ENCODE measurements at regions not wholly inside any gene's neighbourhood (a gene's known extent, or its start where the extent isn't known, plus 50 kb on each side); places are given as distances from the start of the nearest gene placed in this dataset.

- no peaks in the 10 kb centered on the region for H3K4me1 Mint-ChIP-seq (ENCODE audit: low read depth)
- no peaks in the 10 kb centered on the region for H3K36me3 Mint-ChIP-seq (ENCODE audit: insufficient read depth)
- H3K27ac Mint-ChIP-seq = no peak overlapping the region
- DNase-seq (ENCODE audit: low spot score, unreplicated experiment) = no peak
- H3K4me3 Mint-ChIP-seq (ENCODE audit: low read depth) = no peak overlapping the region
- no peak for TF ChIP-seq CTCF (IDR thresholded peaks at IDR 0.05; ENCODE audit: unreplicated experiment)
- no peaks in the 10 kb centered on the region for H3K9me3 Mint-ChIP-seq (ENCODE audit: low read depth)
- peaks cover 8% of the 10 kb centered on the region for H3K27me3 Mint-ChIP-seq
Observed at GRCh38 chr15:38746211-38746610, 181.6 kb upstream of the RASGRP1 start.

- Mint-ChIP-seq H3K36me3 (ENCODE audit: insufficient read depth) (no peaks in the 10 kb centered on the region), H3K27me3 (peaks cover 8% of the 10 kb centered on the region), H3K4me3 (ENCODE audit: low read depth) (no peak overlapping the region), H3K4me1 (ENCODE audit: low read depth) (no peaks in the 10 kb centered on the region), H3K27ac (no peak overlapping the region), H3K9me3 (ENCODE audit: low read depth) (no peaks in the 10 kb centered on the region)
- TF ChIP-seq CTCF (IDR thresholded peaks at IDR 0.05; ENCODE audit: unreplicated experiment) = no peak
- DNase-seq (ENCODE audit: low spot score, unreplicated experiment) = no peak
Observed at GRCh38 chr15:38748710-38749109, 184.1 kb upstream of the RASGRP1 start.

GRCh38 chr15:38750786-38751185 is 186.2 kb upstream of the RASGRP1 start:
- DNase-seq (ENCODE audit: low spot score, unreplicated experiment) = no peak

GRCh38 chr15:38755718-38756117 is 191.1 kb upstream of the RASGRP1 start:
- no peaks in the 10 kb centered on the region for H3K9me3 Mint-ChIP-seq (ENCODE audit: low read depth)
- DNase-seq (ENCODE audit: low spot score, unreplicated experiment) = no peak
- TF ChIP-seq CTCF (IDR thresholded peaks at IDR 0.05; ENCODE audit: unreplicated experiment) = no peak
- H3K27me3 Mint-ChIP-seq = no peaks in the 10 kb centered on the region
- H3K4me1 Mint-ChIP-seq (ENCODE audit: low read depth) = peaks cover 6% of the 10 kb centered on the region
- H3K27ac Mint-ChIP-seq = no peak overlapping the region
- no peaks in the 10 kb centered on the region for H3K36me3 Mint-ChIP-seq (ENCODE audit: insufficient read depth)
- no peak overlapping the region for H3K4me3 Mint-ChIP-seq (ENCODE audit: low read depth)

More at GRCh38 chr15:38750786-38751185, 186.2 kb upstream of the RASGRP1 start:
- TF ChIP-seq CTCF (IDR thresholded peaks at IDR 0.05; ENCODE audit: unreplicated experiment) = no peak
- Mint-ChIP-seq H3K4me1 (ENCODE audit: low read depth) (no peaks in the 10 kb centered on the region), H3K27ac (no peak overlapping the region), H3K36me3 (ENCODE audit: insufficient read depth) (no peaks in the 10 kb centered on the region), H3K9me3 (ENCODE audit: low read depth) (no peaks in the 10 kb centered on the region), H3K4me3 (ENCODE audit: low read depth) (no peak overlapping the region), H3K27me3 (peaks cover 6% of the 10 kb centered on the region)

GRCh38 chr15:38756441-38756840 is 191.8 kb upstream of the RASGRP1 start:
- Mint-ChIP-seq H3K9me3 (ENCODE audit: low read depth) (no peaks in the 10 kb centered on the region), H3K4me1 (ENCODE audit: low read depth) (peaks cover 6% of the 10 kb centered on the region), H3K4me3 (ENCODE audit: low read depth) (no peak overlapping the region), H3K36me3 (ENCODE audit: insufficient read depth) (no peaks in the 10 kb centered on the region), H3K27me3 (no peaks in the 10 kb centered on the region), H3K27ac (no peak overlapping the region)
- no peak for TF ChIP-seq CTCF (IDR thresholded peaks at IDR 0.05; ENCODE audit: unreplicated experiment)
- no peak for DNase-seq (ENCODE audit: low spot score, unreplicated experiment)

All from progenitor cell of endocrine pancreas (in vitro differentiated cells).